GM23338 (cell line): ENCODE measurements at regions not wholly inside any gene's neighbourhood (a gene's known extent, or its start where the extent isn't known, plus 50 kb on each side); places are given as distances from the start of the nearest gene placed in this dataset.

Experiments
- ATAC-seq: fragments of 200-7000 bp; cut with Tn5 transposase; 3 replicates; pipeline ENCODE4 v1.9.1; 2020
- DNase-seq: peaks from one replicate; pipeline ENCODE4 v3.0.0-alpha.2; 2015; ENCODE audit warnings: low spot score
- H2AFZ ChIP-seq: fragments of 200-600 bp; sonication (generic); 2 replicates; pipeline ENCODE4 v1.8.0; 2016; ENCODE audit warnings: antibody characterized with exemption, mild to moderate bottlenecking, moderate library complexity
- H3F3A ChIP-seq: fragments of 200-600 bp; sonication (generic); replicated peaks from 2 replicates; pipeline ENCODE4 v1.8.0; 2017; ENCODE audit warnings: antibody characterized with exemption, mixed run types, low read depth
- H3K27ac ChIP-seq: fragments of 200-600 bp; sonication (generic); 2 replicates; pipeline ENCODE4 v1.6.1; 2016; ENCODE audit warnings: low read depth
- H3K27me3 ChIP-seq: fragments of 200-600 bp; sonication (generic); 2 replicates; pipeline ENCODE4 v1.8.0; 2016; ENCODE audit warnings: mild to moderate bottlenecking, mixed run types, moderate library complexity; ENCODE audit not compliant: insufficient read depth
- H3K36me3 ChIP-seq: fragments of 200-600 bp; sonication (generic); 2 replicates; pipeline ENCODE4 v1.8.0; 2016; ENCODE audit warnings: mild to moderate bottlenecking; ENCODE audit not compliant: insufficient read depth
- H3K4me1 ChIP-seq: fragments of 200-600 bp; sonication (generic); 2 replicates; pipeline ENCODE4 v1.8.0; 2016; ENCODE audit warnings: mild to moderate bottlenecking, moderate library complexity; ENCODE audit not compliant: insufficient read depth
- H3K4me2 ChIP-seq: fragments of 200-600 bp; sonication (generic); 2 replicates; pipeline ENCODE4 v1.7.1; 2017; ENCODE audit warnings: mixed run types
- H3K4me3 ChIP-seq: fragments of 200-600 bp; sonication (generic); 2 replicates; pipeline ENCODE4 v1.6.1; 2016; ENCODE audit warnings: mixed run types
- H3K79me2 ChIP-seq: fragments of 200-600 bp; sonication (generic); replicated peaks from 2 replicates; pipeline ENCODE4 v1.8.0; 2017; ENCODE audit warnings: mild to moderate bottlenecking; ENCODE audit not compliant: insufficient read depth
- H3K9me2 ChIP-seq: fragments of 200-600 bp; sonication (generic); 2 replicates; pipeline ENCODE4 v1.8.0; 2017; ENCODE audit not compliant: insufficient read depth
- H4K20me1 ChIP-seq: fragments of 200-600 bp; sonication (generic); replicated peaks from 2 replicates; pipeline ENCODE4 v1.8.0; 2017; ENCODE audit warnings: mild to moderate bottlenecking; ENCODE audit not compliant: insufficient read depth
- H3K27ac Mint-ChIP-seq: 2 replicates; pipeline ENCODE4 v1.8.0; 2020; ENCODE audit warnings: inconsistent platforms, mild to moderate bottlenecking, moderate library complexity, mixed read lengths
- H3K27me3 Mint-ChIP-seq: 3 replicates; pipeline ENCODE4 v1.8.0; 2022; ENCODE audit warnings: low read depth, mild to moderate bottlenecking, moderate library complexity, mixed read lengths, inconsistent platforms; ENCODE audit not compliant: insufficient read depth, poor library complexity
- H3K36me3 Mint-ChIP-seq: 3 replicates; pipeline ENCODE4 v1.8.0; 2021; ENCODE audit warnings: low read depth, mild to moderate bottlenecking, inconsistent platforms, moderate library complexity, mixed read lengths
- H3K4me1 Mint-ChIP-seq: 3 replicates; pipeline ENCODE4 v1.8.0; 2020; ENCODE audit warnings: mild to moderate bottlenecking, inconsistent platforms, mixed read lengths
- H3K4me3 Mint-ChIP-seq: 3 replicates; pipeline ENCODE4 v1.8.0; 2021; ENCODE audit warnings: moderate library complexity, mild to moderate bottlenecking, inconsistent platforms, mixed read lengths
- H3K9me3 Mint-ChIP-seq: 3 replicates; pipeline ENCODE4 v1.8.0; 2020; ENCODE audit warnings: moderate library complexity, mild to moderate bottlenecking, inconsistent platforms, mixed read lengths
- CREB1 ChIP-seq: fragments of 250-450 bp; sonication (Bioruptor Pico); IDR thresholded peaks from 2 replicates; pipeline ENCODE4 v1.5.0; 2020; ENCODE audit warnings: low read depth, mild to moderate bottlenecking, moderate library complexity
- EZH2phosphoT487 ChIP-seq: fragments of 200-600 bp; sonication (generic); IDR thresholded peaks from one replicate; pipeline ENCODE4 v1.8.1; 2018; ENCODE audit warnings: antibody characterized with exemption; ENCODE audit not compliant: unreplicated experiment
- JUNB ChIP-seq: IDR thresholded peaks from one replicate; pipeline ENCODE4 v1.6.1; 2016; ENCODE audit warnings: antibody characterized with exemption; ENCODE audit not compliant: unreplicated experiment
- NANOG ChIP-seq: IDR thresholded peaks from 2 replicates; pipeline ENCODE4 v1.6.1; 2016; ENCODE audit warnings: antibody characterized with exemption, borderline replicate concordance
- POLR2AphosphoS5 ChIP-seq: IDR thresholded peaks from 2 replicates; pipeline ENCODE4 v1.6.1; 2016; ENCODE audit warnings: antibody characterized with exemption, low read depth
- STAT1 ChIP-seq: IDR thresholded peaks from one replicate; pipeline ENCODE4 v1.6.1; 2016; ENCODE audit warnings: antibody characterized with exemption; ENCODE audit not compliant: unreplicated experiment
- ZNF331 ChIP-seq: fragments of 250-450 bp; sonication (Bioruptor Pico); IDR thresholded peaks from 2 replicates; pipeline ENCODE4 v1.5.0; 2020; ENCODE audit warnings: low read depth, mild to moderate bottlenecking, moderate library complexity
- TF ChIP-seq, protein P1 (sequence below): fragments of 250-450 bp; sonication (Bioruptor Pico); IDR thresholded peaks from 2 replicates; pipeline ENCODE4 v1.5.0; 2020; ENCODE audit warnings: mild to moderate bottlenecking, moderate library complexity
- TF ChIP-seq, protein P2 (sequence below): IDR thresholded peaks from 2 replicates; pipeline ENCODE4 v1.6.1; 2016; ENCODE audit warnings: antibody characterized with exemption

- TF ChIP-seq, protein P1, sequence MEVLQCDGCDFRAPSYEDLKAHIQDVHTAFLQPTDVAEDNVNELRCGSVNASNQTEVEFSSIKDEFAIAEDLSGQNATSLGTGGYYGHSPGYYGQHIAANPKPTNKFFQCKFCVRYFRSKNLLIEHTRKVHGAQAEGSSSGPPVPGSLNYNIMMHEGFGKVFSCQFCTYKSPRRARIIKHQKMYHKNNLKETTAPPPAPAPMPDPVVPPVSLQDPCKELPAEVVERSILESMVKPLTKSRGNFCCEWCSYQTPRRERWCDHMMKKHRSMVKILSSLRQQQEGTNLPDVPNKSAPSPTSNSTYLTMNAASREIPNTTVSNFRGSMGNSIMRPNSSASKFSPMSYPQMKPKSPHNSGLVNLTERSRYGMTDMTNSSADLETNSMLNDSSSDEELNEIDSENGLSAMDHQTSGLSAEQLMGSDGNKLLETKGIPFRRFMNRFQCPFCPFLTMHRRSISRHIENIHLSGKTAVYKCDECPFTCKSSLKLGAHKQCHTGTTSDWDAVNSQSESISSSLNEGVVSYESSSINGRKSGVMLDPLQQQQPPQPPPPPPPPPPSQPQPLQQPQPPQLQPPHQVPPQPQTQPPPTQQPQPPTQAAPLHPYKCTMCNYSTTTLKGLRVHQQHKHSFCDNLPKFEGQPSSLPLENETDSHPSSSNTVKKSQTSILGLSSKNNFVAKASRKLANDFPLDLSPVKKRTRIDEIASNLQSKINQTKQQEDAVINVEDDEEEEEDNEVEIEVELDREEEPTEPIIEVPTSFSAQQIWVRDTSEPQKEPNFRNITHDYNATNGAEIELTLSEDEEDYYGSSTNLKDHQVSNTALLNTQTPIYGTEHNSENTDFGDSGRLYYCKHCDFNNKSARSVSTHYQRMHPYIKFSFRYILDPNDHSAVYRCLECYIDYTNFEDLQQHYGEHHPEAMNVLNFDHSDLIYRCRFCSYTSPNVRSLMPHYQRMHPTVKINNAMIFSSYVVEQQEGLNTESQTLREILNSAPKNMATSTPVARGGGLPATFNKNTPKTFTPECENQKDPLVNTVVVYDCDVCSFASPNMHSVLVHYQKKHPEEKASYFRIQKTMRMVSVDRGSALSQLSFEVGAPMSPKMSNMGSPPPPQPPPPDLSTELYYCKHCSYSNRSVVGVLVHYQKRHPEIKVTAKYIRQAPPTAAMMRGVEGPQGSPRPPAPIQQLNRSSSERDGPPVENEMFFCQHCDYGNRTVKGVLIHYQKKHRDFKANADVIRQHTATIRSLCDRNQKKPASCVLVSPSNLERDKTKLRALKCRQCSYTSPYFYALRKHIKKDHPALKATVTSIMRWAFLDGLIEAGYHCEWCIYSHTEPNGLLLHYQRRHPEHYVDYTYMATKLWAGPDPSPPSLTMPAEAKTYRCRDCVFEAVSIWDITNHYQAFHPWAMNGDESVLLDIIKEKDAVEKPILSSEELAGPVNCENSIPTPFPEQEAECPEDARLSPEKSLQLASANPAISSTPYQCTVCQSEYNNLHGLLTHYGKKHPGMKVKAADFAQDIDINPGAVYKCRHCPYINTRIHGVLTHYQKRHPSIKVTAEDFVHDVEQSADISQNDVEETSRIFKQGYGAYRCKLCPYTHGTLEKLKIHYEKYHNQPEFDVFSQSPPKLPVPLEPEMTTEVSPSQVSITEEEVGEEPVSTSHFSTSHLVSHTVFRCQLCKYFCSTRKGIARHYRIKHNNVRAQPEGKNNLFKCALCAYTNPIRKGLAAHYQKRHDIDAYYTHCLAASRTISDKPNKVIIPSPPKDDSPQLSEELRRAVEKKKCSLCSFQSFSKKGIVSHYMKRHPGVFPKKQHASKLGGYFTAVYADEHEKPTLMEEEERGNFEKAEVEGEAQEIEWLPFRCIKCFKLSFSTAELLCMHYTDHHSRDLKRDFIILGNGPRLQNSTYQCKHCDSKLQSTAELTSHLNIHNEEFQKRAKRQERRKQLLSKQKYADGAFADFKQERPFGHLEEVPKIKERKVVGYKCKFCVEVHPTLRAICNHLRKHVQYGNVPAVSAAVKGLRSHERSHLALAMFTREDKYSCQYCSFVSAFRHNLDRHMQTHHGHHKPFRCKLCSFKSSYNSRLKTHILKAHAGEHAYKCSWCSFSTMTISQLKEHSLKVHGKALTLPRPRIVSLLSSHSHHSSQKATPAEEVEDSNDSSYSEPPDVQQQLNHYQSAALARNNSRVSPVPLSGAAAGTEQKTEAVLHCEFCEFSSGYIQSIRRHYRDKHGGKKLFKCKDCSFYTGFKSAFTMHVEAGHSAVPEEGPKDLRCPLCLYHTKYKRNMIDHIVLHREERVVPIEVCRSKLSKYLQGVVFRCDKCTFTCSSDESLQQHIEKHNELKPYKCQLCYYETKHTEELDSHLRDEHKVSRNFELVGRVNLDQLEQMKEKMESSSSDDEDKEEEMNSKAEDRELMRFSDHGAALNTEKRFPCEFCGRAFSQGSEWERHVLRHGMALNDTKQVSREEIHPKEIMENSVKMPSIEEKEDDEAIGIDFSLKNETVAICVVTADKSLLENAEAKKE, result no peak
- TF ChIP-seq EZH2phosphoT487 (no peak), CREB1 (CRISPR knock-in tag) (no peak), POLR2AphosphoS5 (no peak), STAT1 (no peak), NANOG (no peak), JUNB (no peak)
- TF ChIP-seq, protein P2, sequence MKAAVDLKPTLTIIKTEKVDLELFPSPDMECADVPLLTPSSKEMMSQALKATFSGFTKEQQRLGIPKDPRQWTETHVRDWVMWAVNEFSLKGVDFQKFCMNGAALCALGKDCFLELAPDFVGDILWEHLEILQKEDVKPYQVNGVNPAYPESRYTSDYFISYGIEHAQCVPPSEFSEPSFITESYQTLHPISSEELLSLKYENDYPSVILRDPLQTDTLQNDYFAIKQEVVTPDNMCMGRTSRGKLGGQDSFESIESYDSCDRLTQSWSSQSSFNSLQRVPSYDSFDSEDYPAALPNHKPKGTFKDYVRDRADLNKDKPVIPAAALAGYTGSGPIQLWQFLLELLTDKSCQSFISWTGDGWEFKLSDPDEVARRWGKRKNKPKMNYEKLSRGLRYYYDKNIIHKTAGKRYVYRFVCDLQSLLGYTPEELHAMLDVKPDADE, result no peak
Measured at GRCh38 chr5:51832934-51833470, 449.8 kb downstream of the ISL1 start (continued).

- no peaks in the 10 kb centered on the region for H3K9me3 Mint-ChIP-seq
- Histone ChIP-seq H3K27me3 (no peaks in the 10 kb centered on the region), H3K79me2 (no peaks in the 10 kb centered on the region), H3F3A (no peaks in the 10 kb centered on the region), H3K27ac (no peak overlapping the region), H2AFZ (peak overlapping the region; percentile 25; the same call in 1 of the 2 replicates), H4K20me1 (no peaks in the 10 kb centered on the region), H3K4me1 (no peaks in the 10 kb centered on the region), H3K36me3 (no peaks in the 10 kb centered on the region), H3K4me3 (no peak overlapping the region), H3K4me2 (no peak overlapping the region), H3K9me2 (no peaks in the 10 kb centered on the region)
- no peaks in the 10 kb centered on the region for H3K4me1 Mint-ChIP-seq
- no peak overlapping the region for H3K27ac Mint-ChIP-seq
- ATAC-seq (no peak), DNase-seq (no peak)
- H3K4me3 Mint-ChIP-seq, result no peak overlapping the region
- H3K36me3 Mint-ChIP-seq, result no peaks in the 10 kb centered on the region
- peaks cover 1% of the 10 kb centered on the region for H3K27me3 Mint-ChIP-seq
- TF ChIP-seq ZNF331 (CRISPR knock-in tag), result no peak
- TF ChIP-seq, protein P1, result no peak
Measured at GRCh38 chr5:51838459-51838858, 455.2 kb downstream of the ISL1 start.
